HepG2 (cell line): ENCODE measurements at regions not wholly inside any gene's neighbourhood (a gene's known extent, or its start where the extent isn't known, plus 50 kb on each side); places are given as distances from the start of the nearest gene placed in this dataset.

Experiments
- ATAC-seq: fragments of 200-7000 bp; cut with Tn5 transposase; 3 replicates; pipeline ENCODE4 v1.9.1; 2020; ENCODE audit warnings: mild to moderate bottlenecking, moderate library complexity
- BruUV-seq: library from RNA; stranded (reverse); fragments of 400-500 nt; replicated peaks from 2 replicates; lab custom pipeline; 2021; lab: Mats Ljungman, UMichigan
- CTCF ChIA-PET: fragments of 300-600 bp; formaldehyde crosslinking; extraction: SDS; loops from one replicate; lab custom pipeline; 2021; ENCODE audit warnings: low total read pairs, inconsistent platforms, low intra/inter-chr PET ratio; lab: Yijun Ruan, JAX
- POLR2A ChIA-PET: fragments of 350-600 bp; sonication (Branson Sonifier 250); formaldehyde crosslinking; loops from one replicate; lab custom pipeline; 2020; ENCODE audit warnings: antibody characterized with exemption, inconsistent platforms; lab: Yijun Ruan, JAX
- DNase-seq: peaks from one replicate; pipeline ENCODE4 v3.0.0-alpha.2; 2015; ENCODE audit warnings: low spot score
- FAIRE-seq: peaks from 3 replicates; lab custom pipeline; 2011; peaks lifted over from hg19 to GRCh38; lab: Jason Lieb, UNC
- H2AFZ ChIP-seq: one replicate; pipeline ENCODE4 v1.6.1; 2011; ENCODE audit warnings: low read length, inconsistent platforms
- H3K27ac ChIP-seq: fragments of 300-600 bp; 3 replicates; pipeline ENCODE4 v1.8.0; 2011; ENCODE audit warnings: mixed run types, mild to moderate bottlenecking, mixed read lengths, low read length, inconsistent platforms; ENCODE audit not compliant: insufficient read depth; ENCODE audit errors: extremely low read length
- H3K27me3 ChIP-seq, 2 experiments: fragments of 200-600 bp in 1 of 2; 2 replicates in 1 of 2; 3 replicates in 1 of 2; pipeline versions ENCODE4 v1.6.0 to v1.8.0; 2011; ENCODE audit warnings: low read length in 2 of 2, mild to moderate bottlenecking in 2 of 2, moderate library complexity in 2 of 2, inconsistent platforms in 1 of 2; ENCODE audit not compliant: insufficient read depth in 2 of 2, control insufficient read depth in 1 of 2
- H3K36me3 ChIP-seq, 2 experiments: fragments of 200-600 bp in 1 of 2; replicated peaks in 1 of 2; 2 replicates in 1 of 2; 3 replicates in 1 of 2; pipeline versions ENCODE4 v1.5.1 to v1.8.0; 2011; ENCODE audit warnings: low read length in 2 of 2, inconsistent platforms in 1 of 2; ENCODE audit not compliant: insufficient read depth in 2 of 2, control insufficient read depth in 1 of 2
- H3K4me1 ChIP-seq: 2 replicates; pipeline ENCODE4 v1.5.1; 2012; ENCODE audit warnings: low read length, inconsistent platforms; ENCODE audit not compliant: insufficient read depth
- H3K4me2 ChIP-seq: 2 replicates; pipeline ENCODE4 v1.6.0; 2011; ENCODE audit warnings: low read depth, low read length, inconsistent platforms
- H3K4me3 ChIP-seq, 3 experiments: fragments of 200-600 bp in 1 of 3; sonication (generic), shearing (Covaris generic) in 1 of 3; replicated peaks in 1 of 3; 2 replicates each; pipeline ENCODE4 v1.5.1; 2011 to 2016; ENCODE audit warnings: low read length in 3 of 3, inconsistent platforms in 2 of 3, low read depth in 2 of 3, mild to moderate bottlenecking in 2 of 3, control low read depth in 1 of 3, mixed read lengths in 1 of 3; ENCODE audit not compliant: insufficient read depth in 1 of 3
- H3K79me2 ChIP-seq: one replicate; pipeline ENCODE4 v1.6.1; 2011; ENCODE audit warnings: low read length, inconsistent platforms; ENCODE audit not compliant: insufficient read depth
- H3K9ac ChIP-seq: 2 replicates; pipeline ENCODE4 v1.6.0; 2011; ENCODE audit warnings: mild to moderate bottlenecking, low read depth, low read length, inconsistent platforms; ENCODE audit not compliant: insufficient read depth
- H3K9me3 ChIP-seq: 2 replicates; pipeline ENCODE4 v1.5.1; 2012; ENCODE audit warnings: mild to moderate bottlenecking, low read length
- H4K20me1 ChIP-seq: 2 replicates; pipeline ENCODE4 v1.6.0; 2011; ENCODE audit warnings: inconsistent platforms, mild to moderate bottlenecking, low read length, moderate library complexity; ENCODE audit not compliant: insufficient read depth
- GATAD2A ChIP-seq: IDR thresholded peaks from 2 replicates; pipeline ENCODE4 v1.6.1; 2016
- IKZF4 ChIP-seq: sonication (generic); formaldehyde crosslinking; IDR thresholded peaks from 2 replicates; pipeline ENCODE4 v1.5.1; 2020; ENCODE audit warnings: borderline replicate concordance, mild to moderate bottlenecking, low read depth, missing genetic modification reagents; ENCODE audit errors: not compliant biosample characterization
- MED13 ChIP-seq: sonication (generic); formaldehyde crosslinking; IDR thresholded peaks from 2 replicates; pipeline ENCODE4 v1.5.0; 2020; ENCODE audit warnings: missing genetic modification reagents
- SP140L ChIP-seq: sonication (generic); formaldehyde crosslinking; IDR thresholded peaks from 2 replicates; pipeline ENCODE4 v1.4.0; 2020; ENCODE audit warnings: missing genetic modification reagents, borderline replicate concordance
- THYN1 ChIP-seq: sonication (generic); formaldehyde crosslinking; IDR thresholded peaks from 2 replicates; pipeline ENCODE4 v1.8.1; 2023; ENCODE audit warnings: low read depth, mild to moderate bottlenecking, moderate library complexity, missing genetic modification reagents, borderline replicate concordance
- ZFYVE20 ChIP-seq: sonication (generic); formaldehyde crosslinking; IDR thresholded peaks from 2 replicates; pipeline ENCODE4 v1.8.0; 2023; ENCODE audit warnings: low read depth, mild to moderate bottlenecking, moderate library complexity, missing genetic modification reagents, borderline replicate concordance
- ZNF180 ChIP-seq: sonication (generic); formaldehyde crosslinking; IDR thresholded peaks from 2 replicates; pipeline ENCODE4 v1.4.0; 2020; ENCODE audit warnings: low read depth, missing genetic modification reagents, borderline replicate concordance
- ZNF337 ChIP-seq: sonication (generic); formaldehyde crosslinking; IDR thresholded peaks from 2 replicates; pipeline ENCODE4 v1.5.1; 2020; ENCODE audit warnings: missing genetic modification reagents, low read depth, mild to moderate bottlenecking, borderline replicate concordance
- ZNF543 ChIP-seq: sonication (generic); formaldehyde crosslinking; IDR thresholded peaks from 2 replicates; pipeline ENCODE4 v1.4.0; 2020; ENCODE audit warnings: mild to moderate bottlenecking, missing genetic modification reagents
- ZNF558 ChIP-seq: sonication (generic); formaldehyde crosslinking; IDR thresholded peaks from 2 replicates; pipeline ENCODE4 v1.9.0; 2022; ENCODE audit warnings: mild to moderate bottlenecking, missing genetic modification reagents, borderline replicate concordance
- ZNF788 ChIP-seq: sonication (generic); formaldehyde crosslinking; IDR thresholded peaks from 2 replicates; pipeline ENCODE4 v1.5.0; 2020; ENCODE audit warnings: mild to moderate bottlenecking, missing genetic modification reagents, borderline replicate concordance
- ZNF839 ChIP-seq: sonication (generic); formaldehyde crosslinking; IDR thresholded peaks from 2 replicates; pipeline ENCODE4 v1.4.0; 2020; ENCODE audit warnings: missing genetic modification reagents, mild to moderate bottlenecking, borderline replicate concordance
- WGBS: methylation state at CpG from one replicate; pipeline ENCODE4 v1.1.6; 2017; ENCODE audit warnings: low lambda C conversion rate; 5-methylcytosine and 5-hydroxymethylcytosine counted together
- in situ Hi-C: cut with HindIII; loops from 2 replicates; pipeline ENCODE4 v1.10.0; 2017; ENCODE audit warnings: low pct_unique_long_range_greater_than_20kb; ENCODE audit not compliant: extremely low pct_ligation_motif_present
- intact Hi-C: fragments of 100-400 bp; cut with micrococcal nuclease; formaldehyde crosslinking; loops from one replicate; pipeline ENCODE4 v1.10.0; 2022; ENCODE audit not compliant: unreplicated experiment
- TF ChIP-seq, protein P1 (sequence below): sonication (generic); formaldehyde crosslinking; IDR thresholded peaks from 2 replicates; pipeline ENCODE4 v1.4.0; 2020; ENCODE audit warnings: missing genetic modification reagents

DNA sequence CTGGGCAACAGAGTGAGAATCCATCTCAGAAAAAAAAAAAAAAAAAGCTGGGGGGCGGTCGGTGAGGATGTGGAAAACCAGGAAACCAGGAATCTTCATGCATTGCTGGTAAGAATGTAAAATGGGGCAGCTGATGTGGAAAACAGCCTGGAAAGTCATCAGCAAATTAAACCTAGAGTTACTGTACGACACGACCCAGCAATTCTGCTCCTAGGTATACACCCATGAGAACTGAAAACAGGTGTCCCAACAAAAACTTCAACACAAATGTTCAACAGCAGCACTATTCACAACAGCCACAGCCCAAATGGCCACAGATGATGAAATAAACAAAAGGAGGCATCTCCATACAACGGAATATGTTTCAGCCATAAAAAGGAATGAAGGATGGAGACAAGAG lies 97.3 kb downstream of the NCOR2 start:
- Histone ChIP-seq H3K9me3 (peaks cover 10% of the 10 kb centered on the region; the same call in 1 of the 2 replicates), H3K27ac (no peak overlapping the region), H3K9ac (no peak overlapping the region), H3K36me3 (peaks cover 17 to 58% of the 10 kb centered on the region in 2 experiments; a peak in 4 of 5 replicates), H2AFZ (no peak overlapping the region), H3K4me2 (no peak overlapping the region), H3K79me2 (no peaks in the 10 kb centered on the region), H3K27me3 (no peaks in the 10 kb centered on the region), H3K4me1 (no peaks in the 10 kb centered on the region), H4K20me1 (0 out of 2 replicates have a peak, but pooled peaks cover 3% of the 10 kb centered on the region), H3K4me3 (no peak overlapping the region)
- intact Hi-C loops (no loop called here), in situ Hi-C loops (no loop called here)
- ChIA-PET POLR2A (no interaction called here), CTCF (no interaction called here)
- no peak for ATAC-seq
- DNase-seq = no peak
- BruUV-seq = no TSS peak
- no peak for FAIRE-seq
- TF ChIP-seq ZNF788 (CRISPR knock-in tag) (no peak), GATAD2A (CRISPR knock-in tag) (no peak), ZNF839 (no peak), ZNF337 (CRISPR knock-in tag) (no peak), MED13 (CRISPR knock-in tag) (no peak), ZNF543 (CRISPR knock-in tag) (no peak), SP140L (CRISPR knock-in tag) (no peak), IKZF4 (CRISPR knock-in tag) (no peak), ZFYVE20 (CRISPR knock-in tag) (no peak), ZNF558 (CRISPR knock-in tag) (no peak), ZNF180 (no peak), THYN1 (CRISPR knock-in tag) (no peak)
- TF ChIP-seq, protein P1, sequence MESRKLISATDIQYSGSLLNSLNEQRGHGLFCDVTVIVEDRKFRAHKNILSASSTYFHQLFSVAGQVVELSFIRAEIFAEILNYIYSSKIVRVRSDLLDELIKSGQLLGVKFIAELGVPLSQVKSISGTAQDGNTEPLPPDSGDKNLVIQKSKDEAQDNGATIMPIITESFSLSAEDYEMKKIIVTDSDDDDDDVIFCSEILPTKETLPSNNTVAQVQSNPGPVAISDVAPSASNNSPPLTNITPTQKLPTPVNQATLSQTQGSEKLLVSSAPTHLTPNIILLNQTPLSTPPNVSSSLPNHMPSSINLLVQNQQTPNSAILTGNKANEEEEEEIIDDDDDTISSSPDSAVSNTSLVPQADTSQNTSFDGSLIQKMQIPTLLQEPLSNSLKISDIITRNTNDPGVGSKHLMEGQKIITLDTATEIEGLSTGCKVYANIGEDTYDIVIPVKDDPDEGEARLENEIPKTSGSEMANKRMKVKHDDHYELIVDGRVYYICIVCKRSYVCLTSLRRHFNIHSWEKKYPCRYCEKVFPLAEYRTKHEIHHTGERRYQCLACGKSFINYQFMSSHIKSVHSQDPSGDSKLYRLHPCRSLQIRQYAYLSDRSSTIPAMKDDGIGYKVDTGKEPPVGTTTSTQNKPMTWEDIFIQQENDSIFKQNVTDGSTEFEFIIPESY (CRISPR knock-in tag) = no peak
- WGBS = over 99% methylated on average over 5 of the region's 5 CpGs
